ENCODE measurements at regions not wholly inside any gene's neighbourhood (a gene's known extent, or its start where the extent isn't known, plus 50 kb on each side); places are given as distances from the start of the nearest gene placed in this dataset.

DNA sequence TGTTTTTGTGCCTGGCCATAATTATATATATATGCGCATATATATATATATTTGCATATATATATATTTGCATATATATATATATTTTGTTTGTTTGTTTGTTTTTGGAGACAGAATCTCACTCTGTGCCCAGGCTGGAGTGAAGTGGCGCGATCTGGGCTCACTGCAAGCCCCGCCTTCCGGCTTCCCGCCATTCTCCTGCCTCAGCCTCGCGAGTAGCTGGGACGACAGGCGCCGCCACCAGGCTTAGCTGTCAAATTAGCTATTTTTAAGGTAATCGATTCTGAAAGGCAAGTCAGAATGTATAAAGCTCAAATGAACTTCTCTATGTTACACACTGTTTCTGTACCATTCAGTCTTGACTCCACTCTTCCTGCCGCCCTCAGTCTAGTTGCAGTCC is 273.3 kb downstream of the TRIML1 start:
- Histone ChIP-seq H3K36me3 (no peaks in the 10 kb centered on the region), H3K4me1 (no peaks in the 10 kb centered on the region), H3K27me3 (no peaks in the 10 kb centered on the region), H3K4me3 (no peak overlapping the region), H3K27ac (no peak overlapping the region), H3K9me3 (no peaks in the 10 kb centered on the region)
- no peak for ATAC-seq
- TF ChIP-seq, protein P1, sequence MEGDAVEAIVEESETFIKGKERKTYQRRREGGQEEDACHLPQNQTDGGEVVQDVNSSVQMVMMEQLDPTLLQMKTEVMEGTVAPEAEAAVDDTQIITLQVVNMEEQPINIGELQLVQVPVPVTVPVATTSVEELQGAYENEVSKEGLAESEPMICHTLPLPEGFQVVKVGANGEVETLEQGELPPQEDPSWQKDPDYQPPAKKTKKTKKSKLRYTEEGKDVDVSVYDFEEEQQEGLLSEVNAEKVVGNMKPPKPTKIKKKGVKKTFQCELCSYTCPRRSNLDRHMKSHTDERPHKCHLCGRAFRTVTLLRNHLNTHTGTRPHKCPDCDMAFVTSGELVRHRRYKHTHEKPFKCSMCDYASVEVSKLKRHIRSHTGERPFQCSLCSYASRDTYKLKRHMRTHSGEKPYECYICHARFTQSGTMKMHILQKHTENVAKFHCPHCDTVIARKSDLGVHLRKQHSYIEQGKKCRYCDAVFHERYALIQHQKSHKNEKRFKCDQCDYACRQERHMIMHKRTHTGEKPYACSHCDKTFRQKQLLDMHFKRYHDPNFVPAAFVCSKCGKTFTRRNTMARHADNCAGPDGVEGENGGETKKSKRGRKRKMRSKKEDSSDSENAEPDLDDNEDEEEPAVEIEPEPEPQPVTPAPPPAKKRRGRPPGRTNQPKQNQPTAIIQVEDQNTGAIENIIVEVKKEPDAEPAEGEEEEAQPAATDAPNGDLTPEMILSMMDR (IDR thresholded peaks at IDR 0.05) = no peak
- TF ChIP-seq EP300 (IDR thresholded peaks at IDR 0.05) = no peak
- no peak for TF ChIP-seq POLR2AphosphoS5 (IDR thresholded peaks at IDR 0.05)
- no peak for TF ChIP-seq POLR2A (IDR thresholded peaks at IDR 0.05)
- 92 to 98% methylated on average over 4 to 12 of the region's 13 CpGs for WGBS, 2 donors (ENCODE audit: low coverage in 1 of 2)

DNA sequence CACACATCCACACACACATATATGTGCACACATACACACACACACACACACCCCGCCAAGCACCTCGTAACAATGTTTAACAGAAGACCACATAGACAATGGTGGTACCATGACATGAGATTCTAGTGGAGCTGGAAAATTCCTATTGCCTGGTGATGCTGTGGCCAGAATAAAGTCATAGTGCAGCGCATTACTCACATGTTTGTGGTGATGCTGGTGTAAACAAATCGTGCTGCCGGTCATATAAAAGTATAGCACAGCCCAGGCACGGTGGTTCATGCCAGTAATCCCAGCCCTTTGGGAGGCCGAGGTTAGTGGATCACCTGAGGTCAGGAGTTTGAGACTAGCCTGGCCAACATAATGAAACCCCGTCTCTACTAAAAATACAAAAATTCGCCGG is 275.2 kb downstream of the TRIML1 start:
- no peak for ATAC-seq
- WGBS, 2 donors (ENCODE audit: low coverage in 1 of 2) = 92 to 97% methylated on average over 9 to 10 of the region's 10 CpGs
- no peaks in the 10 kb centered on the region for H3K27me3 ChIP-seq
- H3K4me1 ChIP-seq = no peaks in the 10 kb centered on the region
- H3K4me3 ChIP-seq = no peak overlapping the region
- no peak for TF ChIP-seq EP300 (IDR thresholded peaks at IDR 0.05)
- TF ChIP-seq, protein P1 (IDR thresholded peaks at IDR 0.05) = no peak
- no peak for TF ChIP-seq POLR2AphosphoS5 (IDR thresholded peaks at IDR 0.05)
- no peak for TF ChIP-seq POLR2A (IDR thresholded peaks at IDR 0.05)
- H3K9me3 ChIP-seq = no peaks in the 10 kb centered on the region
- no peaks in the 10 kb centered on the region for H3K36me3 ChIP-seq
- no peak overlapping the region for H3K27ac ChIP-seq

DNA sequence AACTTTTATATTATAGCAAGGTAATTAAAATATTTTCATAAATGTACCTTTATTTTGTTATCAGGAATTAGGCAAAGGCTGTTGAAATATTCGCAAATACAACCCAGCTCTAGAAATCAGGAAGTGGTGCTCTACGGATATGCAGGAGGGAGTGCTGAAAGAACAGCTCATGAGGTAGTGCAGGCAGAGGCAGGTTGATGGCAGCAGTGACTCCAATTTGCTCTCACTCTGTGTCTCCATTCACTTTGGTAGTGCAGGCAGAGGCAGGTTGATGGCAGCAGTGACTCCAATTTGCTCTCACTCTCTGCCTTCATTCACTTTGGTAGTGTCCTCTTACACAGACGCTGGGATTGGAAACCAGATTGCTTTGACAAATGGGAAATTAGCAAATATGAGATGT is 277.9 kb downstream of the TRIML1 start:
- H3K4me3 ChIP-seq = no peak overlapping the region
- no peaks in the 10 kb centered on the region for H3K27me3 ChIP-seq
- H3K9me3 ChIP-seq = no peaks in the 10 kb centered on the region
- H3K4me1 ChIP-seq = no peaks in the 10 kb centered on the region
- H3K36me3 ChIP-seq = no peaks in the 10 kb centered on the region
- ATAC-seq = no peak
- no peak overlapping the region for H3K27ac ChIP-seq
- TF ChIP-seq EP300 (IDR thresholded peaks at IDR 0.05) (no peak), POLR2A (IDR thresholded peaks at IDR 0.05) (no peak), POLR2AphosphoS5 (IDR thresholded peaks at IDR 0.05) (no peak)
- TF ChIP-seq, protein P1 (IDR thresholded peaks at IDR 0.05) = no peak
- 50 to 63% methylated on average over 3 of the region's 3 CpGs for WGBS, 2 donors (ENCODE audit: low coverage in 1 of 2)

DNA sequence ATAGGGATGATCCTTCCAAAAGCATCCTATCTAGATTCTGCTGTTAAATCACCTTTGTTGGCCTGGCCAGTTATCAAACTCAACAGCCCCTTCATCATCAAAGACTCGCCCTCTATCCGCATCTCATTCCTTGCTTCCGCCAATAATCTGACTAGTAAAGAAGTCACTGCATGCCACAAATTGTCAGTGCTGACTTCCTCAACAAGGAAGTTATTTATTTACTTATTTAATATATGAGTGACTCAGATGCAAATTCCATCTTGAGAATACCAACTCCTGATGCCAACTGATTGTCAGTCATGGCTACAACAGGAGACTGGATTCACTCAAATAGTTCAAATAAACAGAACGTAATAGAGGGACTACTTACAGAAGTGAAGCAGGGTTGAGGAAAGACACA is 283.8 kb downstream of the TRIML1 start:
- Histone ChIP-seq H3K9me3 (no peaks in the 10 kb centered on the region), H3K27me3 (no peaks in the 10 kb centered on the region), H3K4me3 (no peak overlapping the region), H3K36me3 (no peaks in the 10 kb centered on the region), H3K27ac (no peak overlapping the region), H3K4me1 (no peaks in the 10 kb centered on the region)
- no peak for ATAC-seq
- TF ChIP-seq, protein P1 (IDR thresholded peaks at IDR 0.05) = no peak
- TF ChIP-seq EP300 (IDR thresholded peaks at IDR 0.05) (no peak), POLR2AphosphoS5 (IDR thresholded peaks at IDR 0.05) (no peak), POLR2A (IDR thresholded peaks at IDR 0.05) (no peak)
- WGBS, 2 donors (ENCODE audit: low coverage in 1 of 2) = 89% methylated on average over 4 of the region's 4 CpGs; no CpG with 5 or more reads in 1 of the 2 donors

DNA sequence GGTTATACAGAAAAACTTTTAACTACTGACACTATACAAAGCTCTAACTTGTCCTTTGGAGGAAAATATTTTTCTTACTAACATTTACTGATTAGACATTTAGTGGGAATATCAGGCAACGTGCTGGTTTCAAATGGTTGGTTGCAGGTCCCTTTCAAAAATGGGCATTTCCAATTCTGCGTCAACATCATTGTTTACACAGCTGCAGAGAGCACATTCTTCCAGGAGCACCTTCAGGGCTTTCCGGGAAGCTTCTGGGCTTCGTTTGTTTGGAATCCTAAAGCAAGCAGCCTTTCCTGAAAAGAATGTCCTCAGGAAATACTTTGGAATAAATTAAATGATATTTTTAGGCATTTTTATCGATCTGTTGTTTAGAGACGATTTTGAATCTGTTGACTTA is 289.7 kb downstream of the TRIML1 start:
- Histone ChIP-seq H3K4me1 (no peaks in the 10 kb centered on the region), H3K4me3 (no peak overlapping the region), H3K36me3 (no peaks in the 10 kb centered on the region), H3K27ac (no peak overlapping the region), H3K27me3 (no peaks in the 10 kb centered on the region), H3K9me3 (no peaks in the 10 kb centered on the region)
- 30 to 44% methylated on average over 6 of the region's 6 CpGs for WGBS, 2 donors (ENCODE audit: low coverage in 1 of 2)
- ATAC-seq = no peak
- no peak for TF ChIP-seq EP300 (IDR thresholded peaks at IDR 0.05)
- TF ChIP-seq, protein P1 (IDR thresholded peaks at IDR 0.05) = no peak
- TF ChIP-seq POLR2AphosphoS5 (IDR thresholded peaks at IDR 0.05) = no peak
- TF ChIP-seq POLR2A (IDR thresholded peaks at IDR 0.05) = no peak

All from gastroesophageal sphincter (tissue), 4 donors.